Fibroblast of lung (primary cell): ENCODE measurements at regions not wholly inside any gene's neighbourhood (a gene's known extent, or its start where the extent isn't known, plus 50 kb on each side); places are given as distances from the start of the nearest gene placed in this dataset.

ENCODE experiments used
- DNase-seq, 2 donors: peaks; one replicate each; pipeline versions ENCODE4 v3.0.0 to v3.0.0-alpha.2; 2010; ENCODE audit warnings: low read depth in 2 of 2
- H2AFZ ChIP-seq: 2 replicates; pipeline ENCODE4 v1.5.1; 2012; ENCODE audit warnings: low read length, control low read depth, inconsistent platforms
- H3K27ac ChIP-seq: 2 replicates; pipeline ENCODE4 v1.5.1; 2011; ENCODE audit warnings: low read length, control low read depth; ENCODE audit not compliant: insufficient read depth
- H3K27me3 ChIP-seq: 2 replicates; pipeline ENCODE4 v1.5.1; 2011; ENCODE audit warnings: mild to moderate bottlenecking, low read length; ENCODE audit not compliant: control insufficient read depth, insufficient read depth
- H3K36me3 ChIP-seq: 2 replicates; pipeline ENCODE4 v1.5.1; 2011; ENCODE audit warnings: low read length; ENCODE audit not compliant: control insufficient read depth, insufficient read depth
- H3K4me1 ChIP-seq: 2 replicates; pipeline ENCODE4 v1.5.1; 2011; ENCODE audit warnings: low read length; ENCODE audit not compliant: control insufficient read depth, insufficient read depth; ENCODE audit errors: extremely low read depth
- H3K4me2 ChIP-seq: 2 replicates; pipeline ENCODE4 v1.5.1; 2011; ENCODE audit warnings: low read length, control low read depth; ENCODE audit not compliant: insufficient read depth; ENCODE audit errors: extremely low read depth
- H3K4me3 ChIP-seq, 4 experiments: fragments of 200-600 bp in 1 of 4; sonication (generic) in 1 of 4; replicated peaks in 1 of 4; 2 replicates each; pipeline ENCODE4 v1.5.1; 2011 to 2016; ENCODE audit warnings: low read length in 4 of 4, low read depth in 3 of 4, mild to moderate bottlenecking in 3 of 4, control low read depth in 2 of 4, inconsistent platforms in 1 of 4, mixed read lengths in 1 of 4; ENCODE audit not compliant: insufficient read depth in 1 of 4; ENCODE audit errors: control extremely low read depth in 1 of 4
- H3K79me2 ChIP-seq: 2 replicates; pipeline ENCODE4 v1.5.1; 2012; ENCODE audit warnings: mild to moderate bottlenecking, low read length, inconsistent platforms; ENCODE audit not compliant: control insufficient read depth, insufficient read depth
- H3K9ac ChIP-seq: 2 replicates; pipeline ENCODE4 v1.5.1; 2011; ENCODE audit warnings: mild to moderate bottlenecking, low read length, control low read depth; ENCODE audit not compliant: insufficient read depth
- H3K9me3 ChIP-seq: 2 replicates; pipeline ENCODE4 v1.5.1; 2012; ENCODE audit warnings: low read depth, low read length; ENCODE audit not compliant: control insufficient read depth, insufficient read depth
- H4K20me1 ChIP-seq: 2 replicates; pipeline ENCODE4 v1.5.1; 2011; ENCODE audit warnings: low read length; ENCODE audit not compliant: control insufficient read depth, insufficient read depth; ENCODE audit errors: extremely low read depth
- CTCF ChIP-seq, 2 donors: IDR thresholded peaks in 1 of 2; conservative IDR thresholded peaks in 1 of 2; 1 replicate in 1 of 2; 2 replicates in 1 of 2; pipeline ENCODE4 v1.5.1; 2011 to 2012; ENCODE audit warnings: low read length in 2 of 2, control low read depth in 1 of 2, inconsistent platforms in 1 of 2, low read depth in 1 of 2, mild to moderate bottlenecking in 1 of 2
- EZH2 ChIP-seq: IDR thresholded peaks from 2 replicates; pipeline ENCODE4 v1.5.1; 2012; ENCODE audit warnings: low read length, control low read depth, mild to moderate bottlenecking; ENCODE audit errors: missing control alignments

- Histone ChIP-seq H3K9ac (no peak overlapping the region), H3K4me3 (no peak overlapping the region), H3K27ac (no peak overlapping the region), H2AFZ (no peak overlapping the region), H3K27me3 (no peaks in the 10 kb centered on the region), H3K4me2 (no peak overlapping the region), H3K79me2 (no peaks in the 10 kb centered on the region), H3K4me1 (no peaks in the 10 kb centered on the region), H3K9me3 (no peaks in the 10 kb centered on the region), H3K36me3 (no peaks in the 10 kb centered on the region), H4K20me1 (no peaks in the 10 kb centered on the region)
- DNase-seq = no peak
- no peak for TF ChIP-seq CTCF (conservative IDR thresholded peaks at IDR 0.05 in 1 of 2, IDR thresholded peaks at IDR 0.05 in 1 of 2; ENCODE audit: low read depth in 1 of 2, low read length in 2 of 2)
- no peak for TF ChIP-seq EZH2
These were observed 455.6 kb upstream of the RARB start for GRCh38 chr3:24972491-24972890.

GRCh38 chr3:24981309-24981708 is 446.8 kb upstream of the RARB start:
- H3K4me3 ChIP-seq = no peak overlapping the region
- no peak overlapping the region for H2AFZ ChIP-seq
- no peaks in the 10 kb centered on the region for H3K79me2 ChIP-seq
- H3K27me3 ChIP-seq = no peaks in the 10 kb centered on the region
- no peak overlapping the region for H3K4me2 ChIP-seq
- H3K36me3 ChIP-seq = no peaks in the 10 kb centered on the region
- no peaks in the 10 kb centered on the region for H3K9me3 ChIP-seq
- H3K4me1 ChIP-seq = no peaks in the 10 kb centered on the region
- TF ChIP-seq CTCF (conservative IDR thresholded peaks at IDR 0.05 in 1 of 2, IDR thresholded peaks at IDR 0.05 in 1 of 2; ENCODE audit: low read depth in 1 of 2, low read length in 2 of 2) (no peak), EZH2 (no peak)
- H4K20me1 ChIP-seq = no peaks in the 10 kb centered on the region
- no peak overlapping the region for H3K27ac ChIP-seq
- no peak for DNase-seq
- no peak overlapping the region for H3K9ac ChIP-seq

GRCh38 chr3:24981924-24982323 is 446.1 kb upstream of the RARB start:
- TF ChIP-seq EZH2 = no peak
- TF ChIP-seq CTCF (conservative IDR thresholded peaks at IDR 0.05 in 1 of 2, IDR thresholded peaks at IDR 0.05 in 1 of 2; ENCODE audit: low read depth in 1 of 2, low read length in 2 of 2) = no peak
- no peaks in the 10 kb centered on the region for H3K27me3 ChIP-seq

More at GRCh38 chr3:24981924-24982323, 446.1 kb upstream of the RARB start:
- H3K4me1 ChIP-seq = no peaks in the 10 kb centered on the region
- no peak overlapping the region for H3K9ac ChIP-seq
- no peak for DNase-seq
- H3K79me2 ChIP-seq = no peaks in the 10 kb centered on the region
- no peak overlapping the region for H3K4me3 ChIP-seq
- no peak overlapping the region for H3K27ac ChIP-seq
- H3K4me2 ChIP-seq = no peak overlapping the region
- no peaks in the 10 kb centered on the region for H3K9me3 ChIP-seq
- no peaks in the 10 kb centered on the region for H4K20me1 ChIP-seq
- no peak overlapping the region for H2AFZ ChIP-seq
- H3K36me3 ChIP-seq = no peaks in the 10 kb centered on the region
